ENCODE measurements at regions not wholly inside any gene's neighbourhood (a gene's known extent, or its start where the extent isn't known, plus 50 kb on each side); places are given as distances from the start of the nearest gene placed in this dataset.
"Not testable (repeated sequence)": the region's sequence is repeated elsewhere in the genome, so short reads cannot be mapped to it uniquely, and the experiment has no call there.

DNA sequence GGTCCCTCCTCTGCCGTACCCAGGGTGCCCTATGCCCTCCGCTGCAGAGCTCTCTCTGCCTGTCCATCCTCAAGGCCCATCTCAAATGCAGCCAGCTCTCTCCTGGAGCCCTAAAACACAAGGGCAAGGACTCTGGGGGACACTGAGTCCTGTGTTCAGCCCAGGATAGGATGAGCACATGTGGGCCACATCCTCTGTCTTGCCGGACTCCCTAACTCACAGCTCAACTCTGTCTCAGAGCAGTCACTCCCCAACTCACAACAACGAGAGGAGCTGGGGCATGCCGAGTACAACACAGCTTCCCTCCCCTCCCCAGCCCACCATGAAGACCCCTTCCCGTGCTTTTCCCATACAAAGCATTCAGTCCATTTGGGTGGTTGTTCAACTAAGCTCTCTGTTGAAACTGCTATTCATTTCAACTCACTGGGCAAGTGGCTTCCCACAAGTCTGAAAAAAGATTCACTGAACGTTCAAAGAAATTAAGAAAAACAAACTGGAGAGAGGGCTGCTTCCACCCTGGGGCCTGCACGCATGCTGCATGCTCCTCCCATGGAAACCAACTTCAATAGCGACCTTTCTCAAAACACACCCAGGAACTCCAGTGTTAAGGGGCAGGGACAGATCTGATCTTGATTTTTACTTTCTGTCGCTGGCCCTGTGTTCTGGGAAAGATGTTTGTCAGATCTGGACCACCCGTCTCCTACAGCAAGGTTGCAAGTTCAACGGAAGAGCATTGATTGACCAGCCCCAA, 124.3 kb upstream of the IGF1R start:
- no peak for DNase-seq (ENCODE audit: low read depth)

DNA sequence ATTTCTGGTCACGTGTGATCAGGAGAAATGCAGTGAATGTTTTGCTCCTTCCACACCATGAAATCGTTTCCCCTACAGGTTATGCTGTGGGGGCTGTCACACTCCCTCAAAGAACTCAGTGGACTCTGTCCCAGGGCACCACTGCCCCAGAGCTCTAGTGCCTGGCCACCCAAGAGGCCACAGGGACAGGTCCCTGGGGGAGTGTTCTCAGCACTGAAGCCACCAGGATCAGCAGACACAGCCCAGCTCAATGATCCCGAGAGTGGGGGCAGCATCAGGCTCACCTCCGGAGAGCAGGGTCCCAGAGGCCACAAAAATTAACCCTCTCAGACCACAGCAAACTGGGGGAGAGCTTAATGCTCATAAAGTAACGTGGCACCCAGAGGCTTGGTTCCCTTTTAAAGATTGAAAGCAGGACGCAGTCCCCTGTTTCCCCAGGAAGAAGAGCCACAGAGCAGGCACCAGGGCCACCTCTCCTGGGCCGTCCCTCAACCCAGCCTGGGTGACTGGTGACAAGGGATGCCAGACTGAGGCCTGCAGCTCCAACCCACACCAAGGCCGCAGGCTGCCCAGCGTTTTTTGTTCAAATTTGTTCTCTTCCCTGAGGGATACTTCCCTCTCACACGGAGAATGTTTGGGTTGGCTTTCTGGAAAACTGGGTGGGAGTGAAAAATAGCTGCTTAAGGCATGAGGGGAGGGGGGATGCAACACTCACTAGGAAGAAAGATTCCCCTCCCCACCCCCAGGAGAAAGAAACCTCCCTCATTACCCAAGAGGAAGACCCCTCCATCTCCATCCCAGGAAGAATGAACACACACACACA, 123.3 kb upstream of the IGF1R start:
- DNase-seq (ENCODE audit: low read depth) = no peak

DNA sequence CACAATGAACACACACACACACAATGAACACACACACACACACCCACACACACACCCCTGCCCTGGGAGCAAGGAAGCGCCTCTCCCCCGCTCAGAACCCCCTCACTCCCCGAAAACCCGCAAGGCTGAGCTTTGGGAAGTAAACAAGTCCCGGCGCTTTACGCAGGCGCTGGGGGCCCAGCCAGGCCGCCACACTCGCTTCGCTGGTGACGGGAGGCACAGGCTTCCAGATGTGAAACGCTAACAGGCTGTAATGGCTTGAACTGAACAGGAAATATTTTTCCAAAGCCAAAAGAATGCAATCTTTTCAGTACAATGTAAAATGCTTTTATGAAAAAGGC, 122.7 kb upstream of the IGF1R start:
- peak; percentile 16 for DNase-seq (ENCODE audit: low read depth)

DNA sequence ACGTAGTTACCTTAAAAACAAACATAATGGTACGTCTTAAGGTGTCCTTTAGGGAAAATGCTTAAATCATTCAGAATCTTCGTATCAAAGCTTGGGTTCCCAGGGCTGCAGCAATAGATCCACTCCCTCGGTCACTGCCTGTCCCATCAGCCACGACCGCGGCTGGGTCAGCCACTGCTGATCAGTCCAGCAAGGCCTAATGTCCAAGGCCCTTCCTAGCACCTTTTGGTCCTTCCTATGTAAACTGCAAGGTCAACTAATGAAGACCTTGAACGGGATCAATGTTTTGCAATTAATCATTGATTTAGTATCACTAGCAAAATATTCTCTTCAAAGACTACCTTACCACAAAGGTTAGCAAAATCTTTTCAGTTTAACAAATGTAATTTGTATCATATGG, 122.2 kb upstream of the IGF1R start:
- DNase-seq (ENCODE audit: low read depth) = no peak

DNA sequence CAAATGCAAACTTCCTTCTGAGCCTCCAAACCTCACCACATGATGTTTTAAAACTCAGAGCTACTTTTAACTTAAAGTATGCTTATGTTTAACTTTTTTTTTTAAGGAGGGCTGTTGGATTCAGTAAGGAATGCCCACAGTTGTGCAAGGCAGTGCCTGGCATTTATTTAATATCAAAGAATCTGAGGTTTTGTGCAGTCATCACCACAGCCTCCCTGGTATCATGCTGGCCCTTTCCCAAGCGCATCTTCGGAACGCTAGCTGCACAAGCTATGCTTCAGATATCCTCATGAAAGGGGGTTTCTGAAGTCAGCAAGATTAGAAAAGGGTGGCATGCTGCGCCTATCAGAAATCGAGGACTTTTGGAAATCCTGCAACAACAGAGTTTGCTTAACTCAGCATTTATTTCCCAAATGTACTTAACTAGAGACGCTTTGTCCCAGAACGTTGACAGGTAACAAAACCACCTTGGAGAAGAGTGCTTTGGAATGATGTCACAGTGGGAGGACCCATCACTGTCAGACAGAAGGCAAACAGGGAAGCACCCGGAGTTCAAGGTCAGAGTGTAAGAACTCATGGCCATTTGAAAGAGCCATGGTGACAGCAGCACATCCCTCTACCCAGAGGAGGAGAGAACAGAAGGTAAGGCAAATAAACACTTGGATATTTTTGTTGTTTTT, 120.2 kb upstream of the IGF1R start:
- DNase-seq (ENCODE audit: low read depth) = no peak

DNA sequence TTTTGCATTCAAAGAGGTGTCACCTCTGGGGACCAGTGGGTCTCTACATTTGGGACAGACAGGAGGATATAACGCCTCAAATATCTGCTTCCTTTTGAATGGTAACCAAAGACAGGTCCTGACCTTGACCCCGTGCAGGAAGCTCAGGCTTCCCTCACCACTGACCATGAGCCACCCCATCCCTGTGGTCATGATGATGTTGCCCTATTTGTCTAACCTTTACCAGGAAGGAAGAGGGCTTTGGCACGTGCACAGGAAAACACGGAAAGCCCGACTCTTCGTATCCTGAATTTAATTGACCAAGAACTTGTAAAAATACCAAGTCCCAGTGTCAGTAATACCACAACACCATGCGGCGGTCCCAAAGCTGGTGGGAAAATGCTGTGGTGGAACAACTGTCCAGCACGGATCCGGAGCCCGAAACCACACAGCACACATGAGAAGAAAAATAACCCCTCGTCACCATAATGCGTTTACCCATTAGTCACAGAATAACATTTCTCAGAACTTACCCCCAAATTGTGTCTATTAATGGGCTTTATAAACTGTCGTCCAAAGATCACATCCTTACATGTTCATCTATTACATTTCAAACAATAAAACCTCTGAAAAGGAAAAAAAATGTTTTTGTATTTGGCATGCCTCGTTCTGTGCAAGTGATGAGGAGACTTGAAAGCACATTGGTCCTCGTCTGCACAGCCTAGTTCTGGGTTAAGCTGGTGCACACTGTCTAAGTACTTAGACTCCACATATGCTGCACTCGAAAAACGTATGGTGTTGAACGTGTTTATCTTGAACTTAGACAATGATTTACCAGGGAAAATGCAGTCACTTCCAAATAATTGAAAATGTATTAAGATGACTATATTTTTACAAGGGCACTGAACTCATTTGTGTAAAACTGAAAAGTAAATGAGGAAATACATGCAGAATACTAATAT, 118.9 kb upstream of the IGF1R start:
- DNase-seq (ENCODE audit: low read depth) = no peak

DNA sequence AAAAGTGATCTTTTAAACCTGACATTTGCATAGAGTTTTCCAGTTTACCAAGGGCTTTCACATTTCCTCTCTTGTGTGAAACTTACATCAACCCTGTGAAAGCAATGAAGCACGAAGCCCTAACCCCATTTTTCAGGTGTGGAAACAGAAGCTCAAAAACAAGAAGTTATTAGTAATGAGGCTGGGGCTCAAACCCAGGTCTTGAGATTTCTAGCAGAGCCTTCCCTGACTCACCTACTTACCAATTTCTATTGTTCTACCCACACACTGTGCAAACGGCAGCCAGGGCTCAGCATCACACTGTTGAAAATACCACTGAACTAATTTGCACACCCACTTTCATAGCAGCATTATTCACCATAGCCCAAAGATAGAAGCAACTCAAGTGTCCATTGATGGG, 117.8 kb upstream of the IGF1R start:
- DNase-seq (ENCODE audit: low read depth) = no peak

DNA sequence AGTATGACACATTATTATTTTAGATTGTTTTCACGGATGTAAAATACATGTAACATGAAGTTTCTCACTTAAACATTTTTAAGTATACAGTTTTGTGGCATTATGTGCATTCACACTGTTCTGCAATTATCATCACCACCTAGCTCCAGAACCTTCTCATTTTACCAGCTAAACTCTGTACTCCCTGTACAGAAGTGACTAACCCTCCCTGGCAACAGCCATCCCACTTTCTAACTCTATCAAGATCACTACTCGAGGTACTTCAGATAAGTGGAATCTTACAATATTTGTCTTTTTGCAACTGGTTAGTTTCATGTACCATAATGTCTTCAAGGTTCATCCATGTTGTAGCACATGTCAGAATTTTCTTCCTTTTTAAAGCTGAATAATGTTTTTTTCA, 116.3 kb upstream of the IGF1R start:
- no peak for DNase-seq (ENCODE audit: low read depth)

DNA sequence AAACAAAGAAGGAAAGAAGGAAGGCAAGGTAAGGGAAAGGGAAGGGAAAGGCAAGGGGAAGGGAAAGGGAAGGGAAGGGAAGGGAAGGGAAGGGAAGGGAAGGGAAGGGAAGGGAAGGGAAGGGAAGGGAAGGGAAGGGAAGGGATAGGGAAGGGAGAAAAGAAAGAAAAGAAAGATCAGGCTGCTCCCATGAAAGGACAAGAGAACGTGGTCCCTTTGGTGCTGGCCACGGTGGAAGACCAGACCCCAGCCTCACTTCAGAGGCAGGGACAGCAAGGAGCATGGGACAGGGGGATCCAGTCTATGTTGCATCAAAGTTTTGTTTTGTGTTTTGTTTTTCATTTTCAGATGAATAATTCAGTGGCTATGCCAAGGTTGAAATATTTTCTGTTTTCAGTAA, 111.4 kb upstream of the IGF1R start:
- DNase-seq (ENCODE audit: low read depth) = no peak

DNA sequence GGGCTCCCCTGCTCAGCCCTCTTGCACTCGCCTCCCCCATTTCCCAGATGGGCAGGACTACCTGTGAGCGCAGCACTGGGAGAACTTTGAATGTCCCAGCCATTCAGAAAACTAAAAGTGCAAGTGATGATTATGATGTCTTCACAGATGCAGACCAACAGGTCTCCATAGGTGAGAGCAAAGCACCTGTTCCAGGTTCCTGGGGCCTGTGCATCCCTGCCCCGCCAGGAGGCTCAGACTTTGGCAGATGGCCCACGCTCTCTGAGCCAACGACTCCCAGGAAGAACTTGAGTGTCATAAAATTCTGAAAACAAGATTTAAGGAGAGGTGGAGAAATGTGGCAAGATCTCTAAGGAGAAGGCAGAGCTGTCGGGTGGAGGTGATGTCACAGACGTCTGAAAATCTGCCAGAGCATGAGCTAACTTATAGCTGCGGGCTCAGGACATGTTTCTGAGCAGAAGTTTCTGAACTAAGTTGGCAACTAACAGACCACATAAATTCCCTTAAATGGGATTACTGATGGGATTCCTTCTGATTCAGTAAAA, 110.8 kb upstream of the IGF1R start:
- no peak for DNase-seq (ENCODE audit: low read depth)

DNA sequence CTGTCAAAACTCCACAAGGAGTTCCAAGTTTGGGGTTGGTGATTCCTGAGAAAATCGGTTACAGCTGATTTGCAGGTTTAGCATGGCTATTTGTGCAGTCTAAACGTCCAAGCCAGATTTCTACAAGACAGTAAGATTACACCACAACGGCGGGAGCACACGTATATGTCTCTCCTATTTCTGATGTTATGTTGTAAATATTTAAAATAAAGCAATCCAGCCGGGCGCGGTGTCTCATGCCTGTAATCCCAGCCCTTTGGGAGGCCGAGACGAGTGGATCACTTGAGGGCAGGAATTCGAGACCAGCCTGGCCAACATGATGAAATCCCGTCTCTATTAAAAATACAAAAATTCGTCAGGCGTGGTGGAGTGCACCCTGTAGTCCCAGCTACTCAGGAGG, 106.8 kb upstream of the IGF1R start:
- DNase-seq (ENCODE audit: low read depth) = no peak

DNA sequence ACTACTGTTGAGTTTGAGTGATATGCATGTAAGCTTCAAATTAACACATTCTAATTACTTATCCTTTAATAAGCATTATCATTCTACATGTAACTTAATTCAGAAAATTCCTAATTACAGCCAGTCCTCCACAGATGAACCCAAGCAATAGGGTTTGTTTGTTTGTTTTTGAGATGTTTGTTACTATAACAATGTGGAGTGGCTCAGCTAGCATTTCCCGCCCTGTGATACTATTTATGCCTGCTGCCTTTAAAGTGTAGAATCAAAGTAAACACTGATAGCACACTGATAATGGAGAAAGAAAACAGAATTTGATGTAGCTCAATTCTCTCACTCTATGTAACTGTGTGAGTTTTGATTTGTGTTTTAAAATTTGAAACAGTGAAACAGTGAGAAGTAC, 105.1 kb upstream of the IGF1R start:
- DNase-seq (ENCODE audit: low read depth) = no peak

DNA sequence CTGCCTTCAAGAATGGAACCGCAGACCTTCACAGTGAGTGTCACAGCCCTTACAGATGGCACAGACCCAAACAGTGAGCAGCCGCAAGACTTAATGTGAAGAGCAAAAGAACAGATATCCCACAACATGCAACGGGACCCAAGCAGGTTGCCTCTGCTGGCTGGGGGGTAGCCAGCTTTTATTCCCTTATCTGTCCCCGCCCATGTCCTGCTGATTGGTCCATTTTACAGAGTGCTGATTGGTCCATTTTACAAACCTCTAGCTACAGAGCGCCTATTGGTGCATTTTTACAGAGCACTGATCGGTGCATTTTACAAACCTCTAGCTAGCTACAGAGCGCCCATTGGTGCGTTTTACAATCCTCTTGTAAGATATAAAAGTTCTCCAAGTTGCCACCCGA, 102.0 kb upstream of the IGF1R start:
- DNase-seq (ENCODE audit: low read depth) = no peak

DNA sequence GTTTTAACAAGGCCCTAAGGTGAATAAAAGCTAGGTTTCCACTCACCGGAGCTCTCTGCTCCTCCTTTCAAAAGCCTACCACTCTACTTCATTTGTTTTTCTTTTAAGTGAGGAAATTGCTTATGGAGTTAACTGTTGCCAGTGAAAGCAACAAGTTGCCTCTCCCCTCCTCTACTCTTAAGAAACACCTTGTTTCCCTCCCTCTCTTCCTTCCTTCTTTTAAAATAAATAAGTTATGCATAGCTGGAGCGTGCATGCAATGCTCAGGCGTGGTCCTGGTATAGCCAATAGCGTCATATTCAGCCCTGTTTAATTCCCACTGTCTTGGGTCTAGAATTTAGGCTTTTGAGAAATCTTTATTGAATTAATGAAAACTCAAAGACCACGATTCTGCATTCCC, 101.1 kb upstream of the IGF1R start:
- DNase-seq (ENCODE audit: low read depth) = no peak

DNA sequence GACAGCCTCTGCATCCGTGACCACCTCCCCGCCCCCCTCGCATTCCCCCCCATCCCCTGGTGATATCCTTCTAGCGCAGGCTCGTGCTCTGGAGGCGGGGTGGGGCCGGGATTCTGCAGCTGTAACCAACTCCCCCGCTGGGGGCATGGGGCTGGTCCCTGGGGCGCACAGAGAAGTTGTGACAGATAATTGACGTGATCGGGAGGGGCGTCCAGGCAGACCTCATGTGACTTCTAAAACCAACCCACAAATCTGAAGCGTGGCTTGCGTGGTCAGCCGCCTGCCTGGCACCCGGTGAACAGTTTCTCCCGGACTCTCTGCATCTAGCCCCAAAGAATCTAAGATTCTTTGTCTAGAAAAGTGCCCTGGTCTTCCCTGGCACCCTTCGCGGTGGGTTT, 100.6 kb upstream of the IGF1R start:
- DNase-seq (ENCODE audit: low read depth) = no peak

DNA sequence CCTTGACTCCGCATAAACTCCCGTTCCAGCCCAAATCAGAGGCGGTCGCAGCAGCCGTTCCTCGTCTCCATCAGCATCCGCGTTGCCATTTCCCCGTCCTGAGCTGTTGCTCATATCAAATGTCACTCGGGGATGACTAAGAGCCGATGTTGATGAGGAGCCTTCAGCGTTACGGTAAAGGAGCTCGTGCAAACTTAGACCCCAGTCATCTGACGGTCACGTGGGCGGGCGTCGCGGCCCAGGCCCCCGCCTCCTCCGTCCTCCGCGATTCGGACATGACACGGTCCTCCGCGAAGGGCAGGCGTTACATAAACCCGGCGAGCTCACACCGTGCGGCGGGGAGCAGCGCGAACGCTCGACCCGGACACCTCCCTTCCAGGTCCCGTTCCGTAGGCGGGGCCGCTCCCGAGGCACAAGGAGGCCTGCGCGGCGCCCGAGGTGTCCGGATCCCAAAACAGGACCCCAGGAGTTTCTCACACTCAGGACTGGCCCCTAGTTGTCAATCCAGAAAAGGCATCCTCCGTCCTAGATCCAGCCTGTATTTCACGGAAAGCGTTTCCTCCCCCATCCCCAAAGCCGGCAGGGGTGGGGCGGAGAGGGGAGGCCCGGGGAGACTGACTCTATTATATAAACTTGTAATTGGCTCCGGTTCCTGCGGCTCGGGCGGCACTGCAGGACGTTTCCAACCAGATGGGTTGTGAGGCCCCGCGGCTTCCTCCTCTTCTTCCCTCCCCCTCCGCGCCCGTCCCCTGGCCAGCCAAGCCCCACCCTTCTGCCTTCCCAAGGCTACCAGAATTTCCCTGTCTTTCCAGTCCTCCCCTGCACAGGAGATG, 100.0 kb upstream of the IGF1R start:
- DNase-seq (ENCODE audit: low read depth) = peak; percentile 76

DNA sequence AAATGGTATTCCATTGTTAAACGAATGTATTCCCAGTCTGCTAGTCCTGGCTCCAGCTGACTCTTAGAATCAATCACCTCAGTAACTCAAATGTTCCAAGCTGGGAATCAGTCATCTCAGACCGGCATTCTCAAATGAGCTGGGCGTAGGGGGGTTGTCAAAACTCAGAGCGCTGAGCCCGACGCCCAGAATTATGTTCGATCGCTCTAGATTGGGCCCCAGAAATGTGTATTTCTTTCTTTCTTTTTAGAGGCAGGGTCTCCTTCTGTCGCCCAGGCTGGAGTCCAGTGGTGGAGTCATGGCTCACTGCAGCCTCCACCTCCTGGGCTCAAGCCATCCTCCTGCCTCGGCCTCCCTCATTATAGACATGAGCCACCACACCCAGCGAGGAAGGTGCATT, 99.3 kb upstream of the IGF1R start:
- no peak for DNase-seq (ENCODE audit: low read depth)

DNA sequence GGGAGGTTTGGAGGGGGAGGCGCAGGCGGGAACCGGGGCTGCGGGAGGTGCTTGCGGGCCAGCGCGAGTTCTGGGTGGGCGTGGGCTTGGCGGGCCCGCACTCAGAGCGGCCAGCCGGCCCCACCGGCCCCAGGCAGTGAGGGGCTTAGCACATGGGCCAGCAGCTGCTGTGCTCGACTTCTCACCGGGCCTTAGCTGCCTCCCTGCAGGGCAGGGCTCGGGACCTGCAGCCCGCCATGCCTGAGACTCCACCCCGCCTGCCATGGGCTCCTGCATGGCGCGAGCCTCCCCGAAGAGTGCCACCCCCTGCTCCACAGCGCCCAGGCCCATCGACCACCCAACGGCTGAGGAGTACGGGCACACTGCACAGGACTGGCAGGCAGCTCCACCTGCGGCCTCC, 98.6 kb upstream of the IGF1R start:
- no peak for DNase-seq (ENCODE audit: low read depth)

DNA sequence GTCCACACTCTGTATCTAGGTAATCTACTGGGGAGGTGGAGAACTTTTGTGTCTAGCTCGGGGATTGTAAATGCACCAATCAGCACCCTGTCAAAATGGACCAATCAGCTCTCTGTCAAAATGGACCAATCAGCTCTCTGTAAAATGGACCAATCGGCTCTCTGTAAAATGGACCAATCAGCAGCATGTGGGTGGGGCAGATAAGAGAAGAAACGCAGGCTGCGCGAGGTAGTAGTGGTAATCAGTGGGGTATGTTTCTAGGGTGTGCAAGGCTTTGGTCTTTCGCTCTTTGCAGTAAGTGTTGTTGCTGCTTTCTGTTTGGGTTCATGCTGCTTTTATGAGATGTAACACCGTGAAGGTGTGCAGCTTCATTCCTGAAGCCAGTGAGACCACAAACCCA, 98.0 kb upstream of the IGF1R start:
- DNase-seq (ENCODE audit: low read depth) = not testable (repeated sequence)

DNA sequence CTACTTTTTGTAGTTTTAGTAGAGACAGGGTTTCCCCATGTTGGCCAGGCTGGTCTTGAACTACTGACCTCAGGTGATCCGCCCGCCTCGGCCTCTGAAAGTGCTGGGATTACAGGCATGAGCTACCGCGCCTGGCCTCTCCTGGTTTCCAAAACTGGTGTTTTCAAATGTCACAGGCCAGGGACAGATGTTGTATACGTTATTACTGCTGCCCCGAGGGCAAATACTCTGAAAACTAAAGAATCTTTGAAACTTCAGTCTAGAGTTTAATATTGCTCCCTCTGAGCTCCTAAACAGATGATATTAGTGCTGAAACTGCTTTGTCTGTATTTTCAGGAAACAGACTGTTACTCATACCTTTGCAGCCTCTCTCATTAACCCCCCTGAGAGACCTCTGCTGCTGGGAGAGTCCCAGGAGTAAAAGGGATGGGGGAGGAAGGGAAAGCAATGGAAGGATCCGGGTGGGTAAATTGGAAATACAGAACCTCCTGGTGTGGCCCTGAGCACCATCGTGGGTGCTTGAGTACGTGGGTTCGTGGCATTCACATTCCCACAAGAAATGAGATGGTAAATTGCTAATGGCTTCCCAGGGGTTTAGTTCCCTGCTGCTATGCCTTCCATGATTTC, 96.3 kb upstream of the IGF1R start:
- DNase-seq (ENCODE audit: low read depth) = no peak

Measured in EH (cell line).